Liver (tissue), 3 donors: ENCODE measurements at regions not wholly inside any gene's neighbourhood (a gene's known extent, or its start where the extent isn't known, plus 50 kb on each side); places are given as distances from the start of the nearest gene placed in this dataset.

Source experiments
- HNF4A ChIP-seq, 2 donors: conservative IDR thresholded peaks; 2 replicates each; pipeline ENCODE4 v1.6.1; 2016; ENCODE audit warnings: antibody characterized with exemption in 2 of 2, mild to moderate bottlenecking in 2 of 2
- MAX ChIP-seq: IDR thresholded peaks from 2 replicates; pipeline ENCODE4 v1.6.1; 2016; ENCODE audit warnings: antibody characterized with exemption
- TAF1 ChIP-seq: conservative IDR thresholded peaks from 2 replicates; pipeline ENCODE4 v1.6.1; 2016; ENCODE audit warnings: antibody characterized with exemption, mild to moderate bottlenecking
- YY1 ChIP-seq: IDR thresholded peaks from 2 replicates; pipeline ENCODE4 v1.6.1; 2016; ENCODE audit warnings: antibody characterized with exemption, mild to moderate bottlenecking
- TF ChIP-seq, protein P1 (sequence below): fragments of 150-350 bp; IDR thresholded peaks from 2 replicates; pipeline ENCODE4 v1.5.1; 2017; ENCODE audit warnings: improper control_type of control experiment, low read depth, low read length; ENCODE audit not compliant: missing input control
- donor health status: healthy.
- donor health status: healthy.

DNA sequence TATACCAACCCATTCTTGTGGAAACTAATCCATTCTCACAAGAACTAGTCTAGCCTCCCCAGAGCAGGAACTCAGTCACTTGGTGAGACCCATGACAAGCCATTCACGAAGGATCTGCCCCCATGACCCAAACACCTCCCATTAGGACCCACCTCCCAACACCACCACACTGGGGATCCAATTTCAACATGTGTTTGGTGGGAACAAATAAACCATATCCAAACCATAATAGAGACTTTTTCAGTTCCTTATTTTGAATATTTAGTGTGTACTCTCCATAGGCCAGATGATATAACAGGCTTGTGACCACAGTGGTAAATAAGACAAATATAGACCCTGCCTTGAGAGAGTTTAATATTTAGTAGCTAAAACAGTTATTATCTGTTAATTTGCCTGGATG is 227.5 kb upstream of the SERP2 start:
- TF ChIP-seq MAX = no peak
- TF ChIP-seq YY1 = no peak
- TF ChIP-seq, protein P1, sequence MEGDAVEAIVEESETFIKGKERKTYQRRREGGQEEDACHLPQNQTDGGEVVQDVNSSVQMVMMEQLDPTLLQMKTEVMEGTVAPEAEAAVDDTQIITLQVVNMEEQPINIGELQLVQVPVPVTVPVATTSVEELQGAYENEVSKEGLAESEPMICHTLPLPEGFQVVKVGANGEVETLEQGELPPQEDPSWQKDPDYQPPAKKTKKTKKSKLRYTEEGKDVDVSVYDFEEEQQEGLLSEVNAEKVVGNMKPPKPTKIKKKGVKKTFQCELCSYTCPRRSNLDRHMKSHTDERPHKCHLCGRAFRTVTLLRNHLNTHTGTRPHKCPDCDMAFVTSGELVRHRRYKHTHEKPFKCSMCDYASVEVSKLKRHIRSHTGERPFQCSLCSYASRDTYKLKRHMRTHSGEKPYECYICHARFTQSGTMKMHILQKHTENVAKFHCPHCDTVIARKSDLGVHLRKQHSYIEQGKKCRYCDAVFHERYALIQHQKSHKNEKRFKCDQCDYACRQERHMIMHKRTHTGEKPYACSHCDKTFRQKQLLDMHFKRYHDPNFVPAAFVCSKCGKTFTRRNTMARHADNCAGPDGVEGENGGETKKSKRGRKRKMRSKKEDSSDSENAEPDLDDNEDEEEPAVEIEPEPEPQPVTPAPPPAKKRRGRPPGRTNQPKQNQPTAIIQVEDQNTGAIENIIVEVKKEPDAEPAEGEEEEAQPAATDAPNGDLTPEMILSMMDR = no peak
- TF ChIP-seq HNF4A (conservative IDR thresholded peaks at IDR 0.05) = no peak
- no peak for TF ChIP-seq TAF1
